NCI-H1092 treated with DMSO at 0.1 percent for 48 hours (cell line): ENCODE measurements at regions not wholly inside any gene's neighbourhood (a gene's known extent, or its start where the extent isn't known, plus 50 kb on each side); places are given as distances from the start of the nearest gene placed in this dataset.

Experiments used
- DNase-seq: peaks from one replicate; lab custom pipeline; 2025; lab: John Stamatoyannopoulos, UW

DNA sequence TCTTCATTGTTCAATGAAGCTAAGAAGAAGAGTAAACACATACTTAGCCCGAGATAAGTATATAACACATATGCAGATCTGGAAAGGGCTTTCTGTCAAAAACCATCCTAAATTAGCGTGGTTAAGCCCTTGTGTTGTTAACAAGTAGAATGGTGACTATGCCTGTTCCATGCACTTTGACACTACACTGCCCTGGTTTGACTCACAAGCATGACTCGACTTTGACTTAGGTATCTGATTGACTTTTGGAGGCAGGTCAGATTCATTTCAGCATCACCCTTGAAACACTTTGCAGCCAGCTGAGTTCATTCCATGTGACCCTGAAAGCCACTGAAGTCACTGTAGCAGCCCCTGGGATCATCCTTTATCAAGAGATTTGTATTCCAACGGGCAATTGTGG is 239.8 kb downstream of the TBX18 start:
- no peak for DNase-seq

DNA sequence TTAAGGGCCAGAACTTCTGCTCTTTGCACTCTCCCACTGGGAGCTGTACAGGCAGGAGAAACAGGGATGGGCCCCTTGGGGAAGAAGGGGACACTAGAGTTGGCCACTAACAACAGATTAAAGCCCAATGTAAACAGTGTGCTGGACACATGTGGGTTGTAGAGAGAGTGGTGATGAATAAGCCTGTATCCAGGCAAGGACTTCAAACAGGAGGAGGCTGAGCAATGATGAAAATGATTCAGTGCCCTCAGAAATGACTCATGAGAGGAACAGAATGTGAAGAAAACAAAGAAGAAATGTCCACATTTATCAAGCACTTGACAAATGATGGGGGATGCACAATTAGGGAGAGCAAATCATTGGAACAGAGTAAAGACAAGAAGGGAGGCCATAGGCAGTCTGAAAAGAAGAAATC is 242.3 kb downstream of the TBX18 start:
- no peak for DNase-seq

DNA sequence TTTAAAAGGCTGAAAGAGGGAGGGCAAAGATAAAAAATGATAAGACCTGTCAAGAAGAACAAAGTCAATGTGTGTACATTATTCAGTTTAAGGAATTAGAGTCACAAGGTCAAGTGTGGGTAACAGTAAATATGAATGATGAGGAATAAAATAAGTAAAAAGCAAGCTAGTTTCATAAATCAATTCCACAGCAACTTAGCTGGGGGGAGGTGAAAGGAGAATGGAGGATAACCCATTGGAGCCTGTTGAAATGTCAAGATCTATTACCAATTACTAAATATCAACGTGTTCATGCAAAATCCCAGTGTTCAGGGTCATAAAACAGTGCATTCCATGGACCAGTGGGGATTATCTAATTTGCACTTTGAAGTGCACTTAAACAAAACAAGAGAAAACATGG is 242.9 kb downstream of the TBX18 start:
- DNase-seq, result no peak

DNA sequence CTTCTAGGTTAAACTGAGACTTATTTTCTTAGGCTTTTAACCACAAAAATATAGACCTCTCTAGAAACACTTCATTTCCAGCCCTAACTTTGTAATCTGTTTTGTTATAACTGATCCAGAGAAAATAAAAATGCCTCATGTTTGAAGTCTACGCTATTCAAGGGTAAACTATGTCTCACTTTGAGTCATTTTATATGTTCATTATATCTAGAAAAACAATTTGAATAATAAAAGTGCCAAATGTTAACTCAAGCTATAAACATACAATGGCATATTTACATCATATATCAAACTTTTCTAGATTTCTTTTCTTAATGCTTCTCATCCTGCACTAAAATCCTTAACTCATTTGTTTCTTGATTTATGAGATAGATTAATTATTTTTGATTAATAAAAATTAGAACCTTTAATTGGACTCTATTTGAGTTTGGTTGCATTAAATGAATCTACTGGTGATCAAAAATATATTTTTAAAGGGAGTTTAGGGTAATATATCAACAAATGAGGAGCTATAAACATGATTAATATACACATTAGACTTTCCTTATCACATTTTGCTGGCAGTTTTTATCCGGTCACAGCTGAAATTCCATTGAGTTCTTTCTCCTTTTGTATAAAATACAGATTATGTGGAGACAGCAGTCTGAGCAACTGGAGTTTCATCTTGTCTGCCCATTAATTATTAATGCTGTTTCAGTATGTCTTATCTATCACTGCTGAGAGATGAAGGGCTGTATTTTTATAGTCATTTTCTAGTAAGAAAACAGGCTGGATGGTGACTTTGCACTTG is 246.5 kb downstream of the TBX18 start:
- DNase-seq, result no peak

DNA sequence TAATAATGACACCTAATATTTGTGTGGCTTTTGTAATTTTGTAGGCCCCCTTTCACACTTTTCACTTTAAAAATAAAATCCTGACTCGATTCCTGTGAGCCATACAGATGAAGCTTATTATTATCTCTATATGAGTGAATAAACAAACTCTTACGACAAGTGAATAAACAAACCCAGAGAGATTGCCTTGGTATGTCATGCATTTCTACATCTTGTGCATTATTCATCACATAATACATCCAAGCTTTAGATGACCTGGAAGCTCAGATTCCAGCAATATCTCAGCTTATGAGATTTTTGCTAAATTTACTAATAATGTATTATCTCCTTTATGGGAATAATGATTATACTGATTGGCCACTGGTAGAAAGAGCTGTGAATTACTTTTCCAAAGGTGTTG is 248.2 kb downstream of the TBX18 start:
- no peak for DNase-seq

DNA sequence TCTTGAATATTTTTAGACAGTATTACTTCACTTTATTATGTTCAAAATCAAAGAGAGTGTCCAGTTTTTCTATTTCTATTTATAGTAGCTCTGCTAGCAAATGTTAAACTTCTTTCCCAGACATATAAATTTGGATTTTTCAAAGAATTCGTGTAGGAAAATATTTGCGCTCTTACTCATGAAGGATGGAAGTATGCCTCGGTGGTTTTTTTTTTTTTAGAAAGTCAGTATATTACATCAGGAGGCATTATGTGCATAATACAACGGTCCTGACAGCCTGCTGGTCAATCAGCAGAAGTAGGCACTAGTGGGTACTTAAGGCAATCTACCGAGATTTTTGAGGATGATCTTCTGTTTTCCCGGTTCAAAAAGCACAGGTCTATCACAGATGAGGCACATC is 249.3 kb downstream of the TBX18 start:
- DNase-seq, result no peak

DNA sequence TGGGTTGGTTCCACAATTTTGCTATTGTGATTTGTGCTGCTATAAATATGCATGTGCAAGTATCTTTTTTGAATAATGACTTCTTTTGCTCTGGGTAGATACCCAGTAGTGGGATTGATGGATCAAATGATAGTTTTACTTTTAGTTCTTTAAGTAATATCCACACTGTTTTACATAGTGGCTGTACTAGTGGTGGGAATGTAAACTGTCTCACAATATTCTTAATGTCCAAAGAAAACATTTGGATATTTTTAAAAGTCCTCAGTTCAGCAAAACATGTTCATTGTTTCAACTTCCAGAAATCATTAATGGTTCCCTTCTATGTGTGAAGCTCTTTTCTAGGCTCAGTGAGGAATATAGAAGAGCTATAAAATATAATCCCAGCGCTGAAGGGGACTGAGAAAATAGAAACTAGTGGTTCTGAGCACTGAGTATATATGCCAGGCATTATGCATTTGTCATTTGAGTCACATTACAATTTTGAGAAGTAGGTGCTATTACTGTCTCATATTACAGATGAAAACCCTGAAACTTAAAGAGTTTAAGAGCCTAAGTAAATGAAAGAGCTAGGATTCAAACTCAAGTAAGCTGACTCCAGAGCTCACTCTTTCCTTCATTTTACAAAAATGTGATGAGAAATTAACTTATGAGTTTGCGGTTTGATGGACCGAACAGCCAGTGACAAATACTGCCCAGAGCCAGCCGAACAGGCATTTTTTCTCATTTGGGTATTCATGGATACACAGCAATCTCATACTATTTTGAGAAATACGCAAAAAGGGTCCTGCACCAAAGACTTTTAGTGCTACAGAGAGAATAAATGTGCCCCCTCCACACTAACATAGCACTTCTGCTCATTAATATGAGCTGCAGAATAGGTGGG is 250.1 kb downstream of the TBX18 start:
- no peak for DNase-seq

DNA sequence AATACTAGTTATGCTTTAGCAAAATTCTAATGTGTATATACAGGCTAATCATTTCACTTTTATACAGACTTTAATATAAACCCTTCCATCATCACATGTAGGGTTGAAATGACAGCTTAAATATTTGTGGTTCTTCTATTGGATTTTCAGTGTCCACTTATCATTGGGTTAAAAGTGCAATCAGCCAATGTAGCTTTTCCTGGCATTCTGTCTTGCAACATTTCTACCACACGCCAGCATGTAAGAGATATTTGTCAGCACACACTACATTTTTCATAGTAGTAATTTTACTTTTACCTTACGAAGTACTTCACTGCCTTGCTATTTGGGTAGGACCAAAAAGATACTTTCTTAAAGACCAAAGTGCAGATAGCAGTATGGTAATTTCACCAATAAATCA is 252.0 kb downstream of the TBX18 start:
- DNase-seq, result no peak

DNA sequence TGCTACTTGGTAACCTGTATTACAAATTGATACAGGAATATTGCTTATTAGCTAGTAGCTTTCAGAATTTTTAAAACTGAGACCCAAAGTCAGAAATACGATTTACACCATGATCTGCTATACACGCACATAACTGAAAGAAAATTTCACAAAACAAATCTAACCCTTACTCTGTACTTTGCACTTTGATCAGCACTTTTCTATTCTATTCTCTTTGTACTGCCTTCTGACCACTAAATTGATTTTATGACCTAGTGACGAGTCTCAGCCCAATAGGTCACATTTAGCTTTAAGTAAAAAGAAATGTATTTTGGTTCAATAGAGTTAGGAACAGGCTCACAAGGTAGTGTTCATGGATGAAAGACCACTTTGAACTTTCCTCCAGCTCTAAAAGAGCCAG is 252.5 kb downstream of the TBX18 start:
- no peak for DNase-seq

DNA sequence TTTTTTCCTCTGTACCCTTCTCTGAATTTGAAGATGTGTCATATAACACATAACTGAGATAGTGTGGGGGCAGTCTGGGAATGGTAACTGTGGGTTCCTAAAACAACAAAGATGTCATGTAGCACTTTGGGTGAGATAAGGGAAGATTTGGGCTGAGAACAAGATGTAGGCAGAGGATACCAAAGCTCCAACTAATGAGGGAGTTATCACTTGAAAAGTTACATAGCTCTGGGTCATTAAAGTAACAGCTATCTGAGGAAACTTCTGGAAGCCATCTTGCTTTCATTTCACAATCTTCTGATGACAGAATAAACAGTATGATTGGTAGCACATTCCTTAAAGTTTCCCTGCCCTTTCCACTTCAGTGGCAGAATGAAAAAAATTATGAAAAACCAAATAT is 255.4 kb downstream of the TBX18 start:
- DNase-seq, result no peak

DNA sequence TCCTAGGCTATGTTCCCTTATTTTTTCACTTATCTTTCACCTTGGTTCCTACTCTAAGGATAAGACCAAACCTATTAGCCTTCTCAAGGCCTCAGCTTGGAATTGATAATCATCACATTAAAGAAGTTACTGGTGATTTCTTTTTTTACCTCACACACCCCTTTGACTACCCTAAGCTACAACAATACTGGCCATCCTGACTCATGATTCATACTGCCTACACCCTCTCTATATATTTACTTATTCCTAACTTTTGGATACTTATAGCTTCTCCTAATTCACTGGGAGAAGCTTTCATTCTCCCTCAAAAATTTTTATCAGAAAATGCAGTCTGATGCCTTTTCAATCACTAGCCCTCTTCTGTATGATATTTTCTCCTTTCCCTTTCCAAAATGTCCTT is 256.1 kb downstream of the TBX18 start:
- no peak for DNase-seq

DNA sequence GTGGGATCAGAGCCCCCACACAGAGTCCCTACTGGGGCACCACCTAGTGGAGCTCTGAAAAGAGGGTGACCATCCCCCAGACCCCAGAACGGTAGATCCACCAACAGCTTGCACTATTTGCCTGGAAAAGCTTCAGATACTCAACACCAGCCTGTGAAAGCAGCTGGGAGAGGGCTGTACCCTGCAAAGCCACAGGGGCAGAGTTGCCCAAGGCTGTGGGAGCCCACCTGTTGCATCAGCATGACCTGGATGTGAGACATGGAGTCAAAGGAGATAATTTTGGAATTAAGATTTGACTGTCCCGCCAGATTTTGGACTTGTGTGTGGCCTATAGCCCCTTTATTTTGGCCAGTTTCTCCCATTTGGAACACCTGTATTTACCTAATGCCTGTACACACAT is 260.4 kb downstream of the TBX18 start:
- no peak for DNase-seq

DNA sequence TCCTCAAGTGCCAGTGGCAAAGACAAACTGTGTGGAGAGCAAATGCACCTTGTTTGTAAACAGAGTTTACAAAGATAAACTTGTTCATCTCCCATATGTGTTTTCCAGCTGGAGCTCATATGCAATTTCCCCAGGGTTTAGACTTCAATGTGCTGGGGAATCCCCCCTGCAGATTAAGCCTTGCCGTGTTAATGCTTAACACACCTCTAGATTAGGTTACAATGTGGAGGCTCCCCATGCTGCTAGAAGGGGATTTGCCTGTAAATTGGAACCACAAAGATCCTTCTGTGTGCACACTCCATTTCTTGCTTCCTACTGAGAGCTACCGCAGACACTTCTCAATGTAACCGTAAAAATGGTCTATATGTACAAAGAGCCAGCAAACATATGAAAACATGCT is 263.1 kb downstream of the TBX18 start:
- DNase-seq, result no peak

DNA sequence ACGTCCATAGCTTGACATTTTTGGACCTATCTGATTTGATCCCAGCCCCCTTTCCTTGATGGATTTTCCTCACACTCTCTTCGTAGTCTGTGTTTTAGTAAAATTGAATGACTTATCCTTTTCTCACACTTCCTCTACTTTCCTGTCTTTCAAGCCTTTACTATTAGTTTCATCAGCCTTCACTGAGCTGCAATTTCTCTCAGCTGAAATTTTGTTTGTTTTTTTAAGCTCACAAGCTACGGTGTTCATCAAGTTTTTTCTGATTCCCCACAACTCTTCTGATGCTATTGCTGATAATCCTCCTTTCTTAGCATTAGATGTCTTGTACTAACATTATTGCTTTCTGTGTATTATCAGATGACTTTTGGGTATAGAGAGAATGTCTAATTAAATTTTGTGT is 263.7 kb downstream of the TBX18 start:
- no peak for DNase-seq

DNA sequence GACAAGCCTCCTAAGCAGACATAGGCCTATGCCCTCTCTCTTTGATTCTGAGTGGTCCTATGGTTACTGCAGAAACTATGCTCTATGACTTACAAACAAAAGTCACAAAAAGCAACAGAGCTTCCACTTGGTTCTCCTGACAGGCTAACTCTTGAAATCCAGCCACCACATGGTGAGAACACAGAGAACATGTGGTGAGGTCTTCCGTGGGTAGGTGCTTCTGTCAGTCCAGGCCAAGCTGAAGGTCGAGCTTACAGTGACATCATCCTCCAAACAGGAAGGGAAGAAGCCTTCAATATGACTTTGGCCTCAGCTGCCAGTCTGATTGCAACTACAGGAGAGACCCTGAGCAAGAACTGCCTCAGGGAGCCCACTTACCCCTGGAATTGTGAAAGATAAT is 265.5 kb downstream of the TBX18 start:
- DNase-seq, result no peak

DNA sequence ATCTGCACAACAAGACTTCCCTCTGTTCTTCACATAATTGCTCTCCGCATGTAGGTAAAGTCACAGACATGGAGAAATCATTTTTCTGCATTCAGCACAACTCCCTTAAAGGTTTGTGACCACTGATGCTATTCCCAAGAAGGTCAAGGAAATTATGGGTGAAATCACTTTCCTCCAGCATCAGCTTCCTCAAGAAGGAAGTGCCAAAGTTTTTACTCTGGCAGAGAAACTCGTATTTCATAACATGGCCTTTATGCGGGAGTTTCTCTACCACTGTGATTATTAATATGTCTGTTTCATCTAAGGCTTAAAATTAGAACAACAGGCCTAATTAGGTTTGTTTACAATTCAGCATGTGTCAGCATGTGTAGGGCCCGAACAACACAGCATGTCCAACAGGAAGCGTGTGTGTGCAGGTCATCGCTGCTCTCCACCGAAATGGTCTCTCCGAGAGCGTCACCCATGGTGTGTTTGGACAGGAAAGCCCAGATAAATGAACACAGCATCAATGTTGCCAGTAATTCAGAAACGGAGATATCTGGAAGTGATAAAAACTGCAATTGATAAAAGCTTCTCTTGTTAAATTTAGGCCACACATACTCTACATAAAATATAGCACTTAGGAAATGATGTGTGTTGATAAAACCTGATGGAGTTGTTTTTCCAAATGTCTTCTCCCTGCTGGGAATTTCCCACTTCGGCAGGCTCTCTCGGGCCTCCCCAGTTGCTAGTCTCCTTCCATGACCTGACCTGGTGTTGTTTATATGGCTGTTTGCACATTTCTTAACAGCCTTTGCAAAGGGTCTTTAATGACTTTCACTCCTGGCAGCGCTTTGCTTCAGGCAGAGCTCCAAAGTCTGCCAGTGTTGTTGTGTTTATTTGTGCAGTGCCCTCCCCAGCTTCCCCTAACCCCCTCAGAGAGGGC is 265.1 kb upstream of the CEP162 start:
- DNase-seq, result no peak

DNA sequence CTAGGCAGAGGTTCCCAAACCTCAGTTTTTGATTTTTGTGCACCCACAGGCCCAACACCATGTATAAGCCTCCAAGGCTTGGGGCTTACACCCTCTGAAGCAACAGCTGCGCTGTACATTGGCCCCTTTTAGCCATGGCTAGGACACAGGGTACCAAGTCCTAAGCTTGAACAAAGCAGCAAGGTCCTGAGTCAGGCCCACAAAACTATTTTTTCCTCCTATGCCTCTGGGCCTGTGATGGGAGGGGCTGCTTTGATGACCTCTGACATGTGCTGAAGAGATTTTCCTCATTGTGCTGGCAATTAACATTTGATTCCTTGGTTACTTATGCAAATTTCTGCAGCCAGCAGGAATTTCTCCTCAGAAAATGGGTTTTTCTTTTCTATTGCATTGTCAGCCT is 262.2 kb upstream of the CEP162 start:
- DNase-seq, result no peak

DNA sequence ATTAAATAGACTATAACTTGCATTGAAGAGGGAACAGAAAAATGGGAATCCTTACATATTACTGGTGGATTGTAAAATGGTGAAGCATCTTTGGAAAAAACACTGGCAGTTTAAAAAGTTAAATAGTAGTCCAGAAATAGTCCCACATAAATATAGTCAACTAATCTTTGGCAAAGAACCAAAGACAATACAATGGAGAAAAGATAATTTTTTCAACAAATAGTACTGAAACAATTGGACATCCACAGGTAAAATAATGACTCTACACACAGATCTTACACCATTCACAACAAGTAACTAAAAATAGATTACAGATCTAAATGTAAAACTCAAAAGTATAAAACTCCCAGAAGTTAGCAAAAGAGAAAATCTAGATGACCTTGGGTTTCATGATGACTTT is 259.1 kb upstream of the CEP162 start:
- no peak for DNase-seq

DNA sequence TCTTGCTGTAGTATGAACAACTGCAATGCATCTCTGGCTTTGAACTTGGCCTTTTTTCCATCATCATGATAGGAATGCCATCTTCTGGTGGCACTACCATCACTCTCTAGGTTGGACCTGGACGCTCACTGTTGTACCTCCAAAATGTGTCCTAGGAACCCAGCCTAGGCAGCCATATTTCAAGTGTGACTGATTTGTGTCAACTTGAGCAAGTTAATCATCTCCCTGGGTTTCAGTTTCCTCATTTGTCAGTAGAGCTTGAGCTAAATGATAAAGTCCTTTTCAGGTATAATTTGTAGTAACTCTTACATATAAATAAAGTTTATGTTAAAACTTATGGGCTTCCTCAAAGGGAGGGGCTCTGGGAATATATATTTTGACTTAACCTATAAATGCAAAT is 241.7 kb upstream of the CEP162 start:
- no peak for DNase-seq

DNA sequence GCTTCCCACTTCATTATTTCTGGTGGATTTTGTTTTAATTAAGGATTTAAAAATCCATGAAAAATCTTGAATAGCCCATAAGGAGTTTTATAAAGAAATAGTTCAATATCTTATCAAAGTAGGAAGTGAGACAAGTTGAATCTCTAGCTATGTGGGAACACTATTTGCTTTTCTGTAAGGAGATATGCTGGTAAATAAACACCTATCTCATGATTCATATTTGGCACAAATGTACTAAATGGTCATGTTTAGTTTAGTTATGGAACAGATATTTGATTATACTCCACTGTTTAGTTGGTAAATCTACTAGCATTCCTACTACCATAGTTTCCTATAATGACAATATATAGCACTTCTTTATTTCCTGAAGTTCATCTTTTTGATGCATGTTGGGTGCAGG is 239.9 kb upstream of the CEP162 start:
- no peak for DNase-seq

DNA sequence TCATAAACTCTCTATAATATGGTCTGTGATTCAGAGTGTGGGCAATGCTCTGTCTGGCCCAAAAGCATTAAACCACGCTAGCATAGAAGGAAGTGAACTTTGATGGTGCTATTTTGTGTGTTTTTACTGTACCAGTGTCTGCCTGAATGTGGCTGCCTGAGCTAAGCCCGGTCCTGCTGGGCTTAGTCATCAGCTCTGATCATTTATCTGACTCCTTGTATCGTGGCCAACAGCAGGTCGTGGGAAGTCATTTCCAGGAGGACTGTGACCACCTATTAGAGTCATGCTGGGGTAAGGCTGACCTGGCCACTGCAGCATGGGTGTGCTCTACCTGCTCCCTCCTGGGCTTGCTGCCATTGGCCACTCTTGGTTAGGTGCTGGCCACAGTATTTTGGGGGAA is 239.1 kb upstream of the CEP162 start:
- DNase-seq, result no peak

DNA sequence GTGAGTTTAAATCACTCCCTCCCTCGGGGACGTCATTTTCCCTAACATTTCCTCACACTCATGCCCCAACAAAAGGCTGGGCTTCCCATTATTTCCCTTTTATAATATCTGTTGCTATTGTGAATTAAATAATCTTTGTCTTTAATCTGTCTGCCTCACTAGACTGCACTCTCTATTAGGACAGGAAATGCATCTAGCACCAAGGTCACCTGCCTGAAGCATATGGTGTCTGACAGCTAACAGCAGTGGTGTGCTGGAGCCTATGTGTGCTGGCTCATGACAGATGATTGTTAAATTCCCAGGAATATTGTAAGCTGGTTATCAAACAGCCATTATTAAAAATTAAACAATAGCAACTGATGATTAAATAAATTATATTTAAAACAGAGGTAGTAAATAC is 237.0 kb upstream of the CEP162 start:
- DNase-seq, result no peak
